WTC11 (cell line): ENCODE measurements at regions not wholly inside any gene's neighbourhood (a gene's known extent, or its start where the extent isn't known, plus 50 kb on each side); places are given as distances from the start of the nearest gene placed in this dataset.

Source experiments
- ATAC-seq: fragments of 200-7000 bp; cut with Tn5 transposase; 2 replicates; pipeline ENCODE4 v1.10.0; 2021; ENCODE audit warnings: mild to moderate bottlenecking, moderate library complexity
- CTCF ChIA-PET: fragments of 300-600 bp; sonication (Branson Sonifier 250); formaldehyde crosslinking; loops from one replicate; lab custom pipeline; 2021; ENCODE audit warnings: antibody characterized with exemption; lab: Charles Lee
- POLR2A ChIA-PET: fragments of 350-600 bp; sonication (Branson Sonifier 250); formaldehyde crosslinking; loops from one replicate; lab custom pipeline; 2021; ENCODE audit warnings: antibody characterized with exemption; lab: Charles Lee
- DNase-seq: peaks from one replicate; pipeline ENCODE4 v3.0.0; 2021; ENCODE audit warnings: low spot score
- H3K27ac Mint-ChIP-seq: 2 replicates; pipeline ENCODE4 v1.8.0; 2021; ENCODE audit warnings: mixed read lengths
- H3K27me3 Mint-ChIP-seq: 2 replicates; pipeline ENCODE4 v1.8.0; 2021; ENCODE audit warnings: low read depth, mild to moderate bottlenecking, moderate library complexity, mixed read lengths
- H3K36me3 Mint-ChIP-seq: 2 replicates; pipeline ENCODE4 v1.8.0; 2021; ENCODE audit warnings: mixed read lengths
- H3K4me1 Mint-ChIP-seq: 2 replicates; pipeline ENCODE4 v1.8.0; 2022; ENCODE audit warnings: mixed read lengths
- H3K4me3 Mint-ChIP-seq: 2 replicates; pipeline ENCODE4 v1.8.0; 2021; ENCODE audit warnings: mild to moderate bottlenecking, moderate library complexity, mixed read lengths
- H3K9me3 Mint-ChIP-seq: 2 replicates; pipeline ENCODE4 v1.8.0; 2021; ENCODE audit warnings: mixed read lengths
- CBFB ChIP-seq: sonication (generic); formaldehyde crosslinking; IDR thresholded peaks from 2 replicates; pipeline ENCODE4 v1.8.1; 2022; ENCODE audit warnings: mild to moderate bottlenecking, low read depth, missing genetic modification reagents
- CREB1 ChIP-seq: sonication (generic); formaldehyde crosslinking; IDR thresholded peaks from 2 replicates; pipeline ENCODE4 v1.8.0; 2023; ENCODE audit warnings: mild to moderate bottlenecking, missing genetic modification reagents
- CREM ChIP-seq: sonication (generic); formaldehyde crosslinking; IDR thresholded peaks from 2 replicates; pipeline ENCODE4 v1.8.1; 2022; ENCODE audit warnings: mild to moderate bottlenecking, missing genetic modification reagents, moderate library complexity
- E2F1 ChIP-seq: sonication (generic); formaldehyde crosslinking; IDR thresholded peaks from 2 replicates; pipeline ENCODE4 v1.8.0; 2022; ENCODE audit warnings: mild to moderate bottlenecking, missing genetic modification reagents
- NFE2L1 ChIP-seq: sonication (generic); formaldehyde crosslinking; IDR thresholded peaks from 2 replicates; pipeline ENCODE4 v1.8.1; 2023; ENCODE audit warnings: missing genetic modification reagents
- NFYB ChIP-seq: sonication (generic); formaldehyde crosslinking; conservative IDR thresholded peaks from 2 replicates; pipeline ENCODE4 v1.8.0; 2022; ENCODE audit warnings: low read depth, missing genetic modification reagents
- NR1H2 ChIP-seq: sonication (generic); formaldehyde crosslinking; IDR thresholded peaks from 2 replicates; pipeline ENCODE4 v1.9.0; 2021; ENCODE audit warnings: mild to moderate bottlenecking, moderate library complexity, missing genetic modification reagents
- RORB ChIP-seq: fragments of 250-450 bp; sonication (Bioruptor Pico); IDR thresholded peaks from 2 replicates; pipeline ENCODE4 v1.9.0; 2021; ENCODE audit warnings: mild to moderate bottlenecking
- SMAD4 ChIP-seq: sonication (generic); formaldehyde crosslinking; IDR thresholded peaks from 2 replicates; pipeline ENCODE4 v1.8.0; 2022; ENCODE audit warnings: mild to moderate bottlenecking, missing genetic modification reagents
- ZBTB21 ChIP-seq: sonication (generic); formaldehyde crosslinking; IDR thresholded peaks from 2 replicates; pipeline ENCODE4 v1.8.1; 2023; ENCODE audit warnings: mild to moderate bottlenecking, missing genetic modification reagents, borderline replicate concordance
- ZNF263 ChIP-seq: sonication (generic); formaldehyde crosslinking; IDR thresholded peaks from 2 replicates; pipeline ENCODE4 v1.8.1; 2022; ENCODE audit warnings: low read depth, mild to moderate bottlenecking, moderate library complexity, missing genetic modification reagents
- ZNF416 ChIP-seq: fragments of 250-450 bp; sonication (Bioruptor Pico); IDR thresholded peaks from 2 replicates; pipeline ENCODE4 v1.9.0; 2021; ENCODE audit warnings: mild to moderate bottlenecking, inconsistent platforms
- TF ChIP-seq, protein P1 (sequence below): sonication (generic); formaldehyde crosslinking; IDR thresholded peaks from 2 replicates; pipeline ENCODE4 v1.8.1; 2023; ENCODE audit warnings: mild to moderate bottlenecking, moderate library complexity, missing genetic modification reagents
- TF ChIP-seq, protein P2 (sequence below): sonication (generic); formaldehyde crosslinking; IDR thresholded peaks from 2 replicates; pipeline ENCODE4 v1.8.1; 2022; ENCODE audit warnings: mild to moderate bottlenecking, moderate library complexity, missing genetic modification reagents
- TF ChIP-seq, protein P3 (sequence below): sonication (generic); formaldehyde crosslinking; IDR thresholded peaks from 2 replicates; pipeline ENCODE4 v1.8.1; 2022; ENCODE audit warnings: low read depth, mild to moderate bottlenecking, moderate library complexity, missing genetic modification reagents, borderline replicate concordance
- TF ChIP-seq, protein P4 (sequence below): sonication (generic); formaldehyde crosslinking; IDR thresholded peaks from 2 replicates; pipeline ENCODE4 v1.8.1; 2023; ENCODE audit warnings: mild to moderate bottlenecking, missing genetic modification reagents
- TF ChIP-seq, protein P5 (sequence below): fragments of 250-450 bp; sonication (Bioruptor Pico); IDR thresholded peaks from 2 replicates; pipeline ENCODE4 v1.9.0; 2021; ENCODE audit warnings: mild to moderate bottlenecking, borderline replicate concordance
- TF ChIP-seq, protein P6 (sequence below): sonication (generic); formaldehyde crosslinking; IDR thresholded peaks from 2 replicates; pipeline ENCODE4 v1.8.0; 2022; ENCODE audit warnings: mild to moderate bottlenecking, missing genetic modification reagents

DNA sequence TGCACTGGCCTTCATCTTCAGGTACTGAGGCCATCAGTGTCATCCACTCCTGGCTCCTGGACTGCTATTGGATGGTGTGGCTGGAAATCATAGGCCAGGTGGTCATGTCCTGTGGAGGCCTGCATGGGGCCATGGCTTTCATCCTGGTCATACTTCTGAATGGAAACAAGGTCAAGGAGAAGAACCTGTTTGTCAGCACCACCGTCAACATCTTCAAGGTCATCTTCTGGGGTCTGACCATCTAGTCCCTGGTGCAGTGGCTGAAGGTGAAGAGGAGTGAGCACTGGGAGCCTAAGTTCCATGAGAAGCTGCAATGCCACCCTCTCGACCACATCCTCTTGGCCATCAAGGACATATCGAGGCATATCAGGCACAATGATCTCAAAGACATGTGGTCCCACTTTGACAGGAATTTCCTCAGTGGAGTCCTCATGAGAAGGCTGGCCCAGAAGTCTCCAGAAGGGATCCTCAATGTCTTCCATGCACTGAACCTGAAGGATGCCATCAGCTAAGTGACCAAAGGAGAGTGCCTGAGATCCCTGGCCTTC lies 120.0 kb upstream of the SERPIND1 start:
- no peak for ATAC-seq
- ChIA-PET CTCF (no interaction called here), POLR2A (no interaction called here)
- no peak for DNase-seq
- no peaks in the 10 kb centered on the region for H3K36me3 Mint-ChIP-seq
- peaks cover 7% of the 10 kb centered on the region for H3K27me3 Mint-ChIP-seq
- no peak overlapping the region for H3K4me3 Mint-ChIP-seq
- TF ChIP-seq SMAD4 (CRISPR knock-in tag) (no peak), NFE2L1 (CRISPR knock-in tag) (no peak), ZBTB21 (CRISPR knock-in tag) (no peak), E2F1 (CRISPR knock-in tag) (no peak), CBFB (CRISPR knock-in tag) (no peak), ZNF263 (CRISPR knock-in tag) (no peak), ZNF416 (CRISPR knock-in tag) (no peak), RORB (CRISPR knock-in tag) (no peak)
- TF ChIP-seq, protein P1, sequence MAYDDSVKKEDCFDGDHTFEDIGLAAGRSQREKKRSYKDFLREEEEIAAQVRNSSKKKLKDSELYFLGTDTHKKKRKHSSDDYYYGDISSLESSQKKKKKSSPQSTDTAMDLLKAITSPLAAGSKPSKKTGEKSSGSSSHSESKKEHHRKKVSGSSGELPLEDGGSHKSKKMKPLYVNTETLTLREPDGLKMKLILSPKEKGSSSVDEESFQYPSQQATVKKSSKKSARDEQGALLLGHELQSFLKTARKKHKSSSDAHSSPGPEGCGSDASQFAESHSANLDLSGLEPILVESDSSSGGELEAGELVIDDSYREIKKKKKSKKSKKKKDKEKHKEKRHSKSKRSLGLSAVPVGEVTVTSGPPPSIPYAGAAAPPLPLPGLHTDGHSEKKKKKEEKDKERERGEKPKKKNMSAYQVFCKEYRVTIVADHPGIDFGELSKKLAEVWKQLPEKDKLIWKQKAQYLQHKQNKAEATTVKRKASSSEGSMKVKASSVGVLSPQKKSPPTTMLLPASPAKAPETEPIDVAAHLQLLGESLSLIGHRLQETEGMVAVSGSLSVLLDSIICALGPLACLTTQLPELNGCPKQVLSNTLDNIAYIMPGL (CRISPR knock-in tag), result no peak
- TF ChIP-seq, protein P2, sequence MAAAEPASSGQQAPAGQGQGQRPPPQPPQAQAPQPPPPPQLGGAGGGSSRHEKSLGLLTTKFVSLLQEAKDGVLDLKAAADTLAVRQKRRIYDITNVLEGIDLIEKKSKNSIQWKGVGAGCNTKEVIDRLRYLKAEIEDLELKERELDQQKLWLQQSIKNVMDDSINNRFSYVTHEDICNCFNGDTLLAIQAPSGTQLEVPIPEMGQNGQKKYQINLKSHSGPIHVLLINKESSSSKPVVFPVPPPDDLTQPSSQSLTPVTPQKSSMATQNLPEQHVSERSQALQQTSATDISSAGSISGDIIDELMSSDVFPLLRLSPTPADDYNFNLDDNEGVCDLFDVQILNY (CRISPR knock-in tag), result no peak
- H3K9me3 Mint-ChIP-seq, result peaks cover 22% of the 10 kb centered on the region
- no peaks in the 10 kb centered on the region for H3K4me1 Mint-ChIP-seq
- no peak overlapping the region for H3K27ac Mint-ChIP-seq

DNA sequence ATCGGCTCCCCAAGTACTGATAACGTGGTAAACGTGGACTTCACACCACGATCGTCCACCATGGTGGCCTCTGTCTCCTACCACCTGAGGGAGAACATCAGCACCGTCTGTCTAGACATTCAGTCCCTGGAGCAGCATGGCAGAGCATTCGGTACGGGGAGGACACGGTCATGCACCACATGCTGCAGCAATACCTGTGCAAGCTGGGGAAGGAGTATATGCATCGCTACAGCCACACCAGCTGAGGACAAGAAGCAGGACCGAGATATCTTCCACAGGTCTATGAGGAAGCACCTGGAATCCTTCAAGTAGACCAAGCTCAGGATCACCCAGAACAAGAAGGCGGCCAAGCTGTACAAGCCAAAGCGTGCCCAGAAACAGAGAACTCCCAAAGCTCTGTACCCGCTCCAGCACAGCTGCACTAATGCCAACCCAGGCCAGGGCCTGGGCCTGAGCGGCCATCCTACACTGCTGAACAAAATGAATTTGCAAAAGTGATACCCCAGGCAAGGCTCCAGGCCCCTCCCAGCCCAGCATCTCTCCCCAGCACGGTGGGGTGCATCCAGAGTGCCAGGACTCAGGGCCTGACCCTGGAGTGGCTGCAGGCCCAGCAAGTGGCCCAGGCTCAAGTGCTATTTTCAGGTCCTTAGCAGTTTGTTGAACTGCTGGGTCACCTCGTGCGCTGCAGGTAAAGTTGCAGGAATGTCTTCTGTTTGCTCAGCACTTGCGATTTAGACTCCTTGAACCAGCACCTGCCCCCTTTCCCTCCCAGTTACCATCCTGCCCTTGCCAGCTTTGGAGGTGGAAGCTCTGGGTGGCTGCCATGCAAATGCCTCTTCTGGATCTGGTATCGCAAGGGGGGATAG lies 119.3 kb upstream of the SERPIND1 start:
- H3K4me3 Mint-ChIP-seq, result no peak overlapping the region
- CTCF ChIA-PET, result interaction anchor here (0.6 kb wide), 1 partner anchor 236 kb away, joined by 3 read pairs; no protein-coding TSS in a partner anchor
- TF ChIP-seq, protein P3, sequence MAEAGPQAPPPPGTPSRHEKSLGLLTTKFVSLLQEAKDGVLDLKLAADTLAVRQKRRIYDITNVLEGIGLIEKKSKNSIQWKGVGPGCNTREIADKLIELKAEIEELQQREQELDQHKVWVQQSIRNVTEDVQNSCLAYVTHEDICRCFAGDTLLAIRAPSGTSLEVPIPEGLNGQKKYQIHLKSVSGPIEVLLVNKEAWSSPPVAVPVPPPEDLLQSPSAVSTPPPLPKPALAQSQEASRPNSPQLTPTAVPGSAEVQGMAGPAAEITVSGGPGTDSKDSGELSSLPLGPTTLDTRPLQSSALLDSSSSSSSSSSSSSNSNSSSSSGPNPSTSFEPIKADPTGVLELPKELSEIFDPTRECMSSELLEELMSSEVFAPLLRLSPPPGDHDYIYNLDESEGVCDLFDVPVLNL (CRISPR knock-in tag), result no peak
- TF ChIP-seq CREM (CRISPR knock-in tag) (no peak), RORB (CRISPR knock-in tag) (no peak), CREB1 (CRISPR knock-in tag) (no peak), NR1H2 (CRISPR knock-in tag) (no peak), NFYB (CRISPR knock-in tag) (no peak)
- TF ChIP-seq, protein P4, sequence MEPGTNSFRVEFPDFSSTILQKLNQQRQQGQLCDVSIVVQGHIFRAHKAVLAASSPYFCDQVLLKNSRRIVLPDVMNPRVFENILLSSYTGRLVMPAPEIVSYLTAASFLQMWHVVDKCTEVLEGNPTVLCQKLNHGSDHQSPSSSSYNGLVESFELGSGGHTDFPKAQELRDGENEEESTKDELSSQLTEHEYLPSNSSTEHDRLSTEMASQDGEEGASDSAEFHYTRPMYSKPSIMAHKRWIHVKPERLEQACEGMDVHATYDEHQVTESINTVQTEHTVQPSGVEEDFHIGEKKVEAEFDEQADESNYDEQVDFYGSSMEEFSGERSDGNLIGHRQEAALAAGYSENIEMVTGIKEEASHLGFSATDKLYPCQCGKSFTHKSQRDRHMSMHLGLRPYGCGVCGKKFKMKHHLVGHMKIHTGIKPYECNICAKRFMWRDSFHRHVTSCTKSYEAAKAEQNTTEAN (CRISPR knock-in tag), result no peak
- TF ChIP-seq, protein P5, sequence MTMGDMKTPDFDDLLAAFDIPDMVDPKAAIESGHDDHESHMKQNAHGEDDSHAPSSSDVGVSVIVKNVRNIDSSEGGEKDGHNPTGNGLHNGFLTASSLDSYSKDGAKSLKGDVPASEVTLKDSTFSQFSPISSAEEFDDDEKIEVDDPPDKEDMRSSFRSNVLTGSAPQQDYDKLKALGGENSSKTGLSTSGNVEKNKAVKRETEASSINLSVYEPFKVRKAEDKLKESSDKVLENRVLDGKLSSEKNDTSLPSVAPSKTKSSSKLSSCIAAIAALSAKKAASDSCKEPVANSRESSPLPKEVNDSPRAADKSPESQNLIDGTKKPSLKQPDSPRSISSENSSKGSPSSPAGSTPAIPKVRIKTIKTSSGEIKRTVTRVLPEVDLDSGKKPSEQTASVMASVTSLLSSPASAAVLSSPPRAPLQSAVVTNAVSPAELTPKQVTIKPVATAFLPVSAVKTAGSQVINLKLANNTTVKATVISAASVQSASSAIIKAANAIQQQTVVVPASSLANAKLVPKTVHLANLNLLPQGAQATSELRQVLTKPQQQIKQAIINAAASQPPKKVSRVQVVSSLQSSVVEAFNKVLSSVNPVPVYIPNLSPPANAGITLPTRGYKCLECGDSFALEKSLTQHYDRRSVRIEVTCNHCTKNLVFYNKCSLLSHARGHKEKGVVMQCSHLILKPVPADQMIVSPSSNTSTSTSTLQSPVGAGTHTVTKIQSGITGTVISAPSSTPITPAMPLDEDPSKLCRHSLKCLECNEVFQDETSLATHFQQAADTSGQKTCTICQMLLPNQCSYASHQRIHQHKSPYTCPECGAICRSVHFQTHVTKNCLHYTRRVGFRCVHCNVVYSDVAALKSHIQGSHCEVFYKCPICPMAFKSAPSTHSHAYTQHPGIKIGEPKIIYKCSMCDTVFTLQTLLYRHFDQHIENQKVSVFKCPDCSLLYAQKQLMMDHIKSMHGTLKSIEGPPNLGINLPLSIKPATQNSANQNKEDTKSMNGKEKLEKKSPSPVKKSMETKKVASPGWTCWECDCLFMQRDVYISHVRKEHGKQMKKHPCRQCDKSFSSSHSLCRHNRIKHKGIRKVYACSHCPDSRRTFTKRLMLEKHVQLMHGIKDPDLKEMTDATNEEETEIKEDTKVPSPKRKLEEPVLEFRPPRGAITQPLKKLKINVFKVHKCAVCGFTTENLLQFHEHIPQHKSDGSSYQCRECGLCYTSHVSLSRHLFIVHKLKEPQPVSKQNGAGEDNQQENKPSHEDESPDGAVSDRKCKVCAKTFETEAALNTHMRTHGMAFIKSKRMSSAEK (CRISPR knock-in tag), result no peak
- TF ChIP-seq, protein P6, sequence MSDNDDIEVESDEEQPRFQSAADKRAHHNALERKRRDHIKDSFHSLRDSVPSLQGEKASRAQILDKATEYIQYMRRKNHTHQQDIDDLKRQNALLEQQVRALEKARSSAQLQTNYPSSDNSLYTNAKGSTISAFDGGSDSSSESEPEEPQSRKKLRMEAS (CRISPR knock-in tag), result no peak
- no peaks in the 10 kb centered on the region for H3K36me3 Mint-ChIP-seq
- no peak overlapping the region for H3K27ac Mint-ChIP-seq
- no peaks in the 10 kb centered on the region for H3K4me1 Mint-ChIP-seq
- DNase-seq, result no peak
- peaks cover 7% of the 10 kb centered on the region for H3K27me3 Mint-ChIP-seq
- H3K9me3 Mint-ChIP-seq, result peaks cover 22% of the 10 kb centered on the region
- no peak for ATAC-seq
- POLR2A ChIA-PET, result no interaction called here
